Aorta (tissue), 5 donors: ENCODE measurements at regions not wholly inside any gene's neighbourhood (a gene's known extent, or its start where the extent isn't known, plus 50 kb on each side); places are given as distances from the start of the nearest gene placed in this dataset.
"Not testable (repeated sequence)": the region's sequence is repeated elsewhere in the genome, so short reads cannot be mapped to it uniquely, and the experiment has no call there.

Experiments
- ATAC-seq: fragments of 200-7000 bp; cut with Tn5 transposase; one replicate; pipeline ENCODE4 v1.9.1; 2022; ENCODE audit warnings: moderate library complexity; ENCODE audit not compliant: low FRiP score
- DNase-seq, 2 donors: peaks; one replicate each; pipeline ENCODE4 v3.0.0-alpha.2; 2020
- H3K27ac ChIP-seq, 2 donors: one replicate each; pipeline ENCODE4 v1.5.1; 2013; ENCODE audit warnings: low read length in 2 of 2, mild to moderate bottlenecking in 2 of 2, moderate library complexity in 2 of 2, control low read depth in 1 of 2, inconsistent platforms in 1 of 2, low read depth in 1 of 2
- H3K27me3 ChIP-seq, 2 donors: one replicate each; pipeline ENCODE4 v1.6.1; 2013; ENCODE audit warnings: control low read depth in 1 of 2, low read length in 1 of 2, mild to moderate bottlenecking in 1 of 2, moderate library complexity in 1 of 2; ENCODE audit not compliant: insufficient read depth in 2 of 2, control insufficient read depth in 1 of 2
- H3K36me3 ChIP-seq, 2 donors: one replicate each; pipeline ENCODE4 v1.6.1; 2013; ENCODE audit warnings: control low read depth in 1 of 2, low read length in 1 of 2, mild to moderate bottlenecking in 1 of 2; ENCODE audit not compliant: insufficient read depth in 2 of 2, control insufficient read depth in 1 of 2
- H3K4me1 ChIP-seq, 2 donors: one replicate each; pipeline ENCODE4 v1.6.1; 2013; ENCODE audit warnings: low read length in 2 of 2, control low read depth in 1 of 2, mild to moderate bottlenecking in 1 of 2, moderate library complexity in 1 of 2; ENCODE audit not compliant: insufficient read depth in 2 of 2, control insufficient read depth in 1 of 2
- H3K4me3 ChIP-seq, 2 donors: one replicate each; pipeline ENCODE4 v1.5.1; 2013; ENCODE audit warnings: low read length in 2 of 2, control low read depth in 1 of 2, mild to moderate bottlenecking in 1 of 2
- H3K9me3 ChIP-seq: one replicate; pipeline ENCODE4 v1.6.1; 2013; ENCODE audit warnings: mild to moderate bottlenecking, low read length; ENCODE audit not compliant: control insufficient read depth
- WGBS, 2 donors: extraction: QIAGEN DNeasy Blood & Tissue Kit; methylation state at CpG; one replicate each; pipeline ENCODE4 v1.1.7; 2013; 5-methylcytosine and 5-hydroxymethylcytosine counted together
- intact Hi-C, 2 donors: fragments of 100-400 bp; cut with DNase I; formaldehyde crosslinking; loops; one replicate each; pipeline versions ENCODE4 v1.14.2 to v1.15.0; 2022
- donor health status: healthy with polysubstance abuse.
- donor health status: Bipolar disorder and iron deficiency.
- donor health status: DM: no; HTN: no; CAD: no.
- donor health status: DM: no; HTN: no; CAD: no.
- donor health status: DM: yes; HTN: yes; CAD: no.

DNA sequence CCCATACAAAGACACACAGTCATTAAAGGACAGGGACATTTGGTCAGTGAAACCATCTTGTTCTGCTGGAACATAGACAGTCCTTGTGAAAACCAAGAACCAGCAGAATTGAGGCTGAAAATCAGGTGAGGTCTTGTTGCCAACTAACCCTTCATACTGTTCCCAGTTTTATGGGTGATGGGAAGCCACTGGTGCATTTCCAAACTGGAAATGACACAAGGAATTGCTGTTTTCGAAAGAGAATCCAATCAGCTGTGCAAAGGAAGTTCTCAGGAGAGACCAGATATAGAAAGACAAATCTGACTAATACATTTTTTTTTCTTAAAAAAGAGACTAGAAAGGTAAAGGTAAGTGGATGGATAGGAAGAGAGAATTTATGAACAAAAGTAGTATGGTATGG lies 948.2 kb downstream of the TSN start:
- WGBS, 2 donors, result 80% methylated on average over 1 of the region's 1 CpG
- Histone ChIP-seq H3K4me1 (no peaks in the 10 kb centered on the region), H3K36me3 (no peaks in the 10 kb centered on the region), H3K27ac (no peak overlapping the region), H3K9me3 (peaks cover 1% of the 10 kb centered on the region), H3K27me3 (no peaks in the 10 kb centered on the region), H3K4me3 (no peak overlapping the region)
- intact Hi-C loops, result no loop called here
- ATAC-seq, result no peak
- no peak for DNase-seq

DNA sequence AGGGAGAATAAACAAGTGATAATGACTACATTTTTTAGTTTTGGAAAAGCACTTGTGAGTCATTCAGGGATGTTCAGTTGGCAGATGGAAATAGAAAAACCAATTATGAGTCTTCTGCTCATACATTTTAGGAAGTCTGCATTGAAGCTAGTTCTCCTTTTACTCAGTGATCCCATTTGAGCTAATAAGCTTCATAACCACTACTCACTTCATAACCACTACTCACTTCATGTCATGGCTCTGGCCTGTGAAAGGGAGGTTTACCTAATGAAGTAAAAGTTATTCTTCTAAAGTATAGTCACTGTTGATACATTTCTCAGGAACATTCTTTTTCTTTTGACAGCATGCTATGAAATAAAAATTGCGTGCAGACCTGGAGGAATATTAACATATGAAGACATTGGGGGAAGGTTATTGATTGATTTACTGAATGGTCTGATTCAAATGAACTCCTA lies 948.7 kb downstream of the TSN start:
- no peaks in the 10 kb centered on the region for H3K36me3 ChIP-seq
- no peak overlapping the region for H3K27ac ChIP-seq
- WGBS, 2 donors, result 61 to 69% methylated on average over 1 of the region's 1 CpG
- DNase-seq, result no peak
- no peaks in the 10 kb centered on the region for H3K27me3 ChIP-seq
- intact Hi-C loops, result no loop called here
- H3K4me3 ChIP-seq, result no peak overlapping the region
- peaks cover 1% of the 10 kb centered on the region for H3K9me3 ChIP-seq
- H3K4me1 ChIP-seq, result no peaks in the 10 kb centered on the region
- ATAC-seq, result no peak

DNA sequence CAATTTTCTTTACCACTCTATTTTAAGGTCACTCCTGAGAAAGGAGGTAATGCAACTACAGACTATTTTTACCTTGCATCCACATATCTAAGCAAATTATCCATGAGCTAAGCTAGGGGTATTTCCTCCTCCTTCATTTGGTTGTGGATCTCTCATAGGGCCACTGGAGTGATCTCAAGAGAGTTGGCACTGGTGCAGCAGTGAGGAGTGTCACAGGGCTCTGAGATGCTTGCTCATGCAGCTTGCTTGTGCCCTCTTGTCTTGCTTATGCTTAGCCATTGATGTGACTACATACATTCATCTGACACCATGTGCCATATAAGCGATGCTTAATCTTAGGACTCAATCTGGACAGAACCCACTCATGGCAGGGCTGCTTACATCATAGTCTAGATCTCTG lies 950.3 kb downstream of the TSN start:
- peaks cover 1% of the 10 kb centered on the region for H3K9me3 ChIP-seq
- no peaks in the 10 kb centered on the region for H3K4me1 ChIP-seq
- ATAC-seq, result no peak
- no peak for DNase-seq
- WGBS, 2 donors, result 89 to 91% methylated on average over 1 of the region's 1 CpG
- intact Hi-C loops, result no loop called here
- no peaks in the 10 kb centered on the region for H3K36me3 ChIP-seq
- no peak overlapping the region for H3K27ac ChIP-seq
- H3K27me3 ChIP-seq, result no peaks in the 10 kb centered on the region
- no peak overlapping the region for H3K4me3 ChIP-seq

DNA sequence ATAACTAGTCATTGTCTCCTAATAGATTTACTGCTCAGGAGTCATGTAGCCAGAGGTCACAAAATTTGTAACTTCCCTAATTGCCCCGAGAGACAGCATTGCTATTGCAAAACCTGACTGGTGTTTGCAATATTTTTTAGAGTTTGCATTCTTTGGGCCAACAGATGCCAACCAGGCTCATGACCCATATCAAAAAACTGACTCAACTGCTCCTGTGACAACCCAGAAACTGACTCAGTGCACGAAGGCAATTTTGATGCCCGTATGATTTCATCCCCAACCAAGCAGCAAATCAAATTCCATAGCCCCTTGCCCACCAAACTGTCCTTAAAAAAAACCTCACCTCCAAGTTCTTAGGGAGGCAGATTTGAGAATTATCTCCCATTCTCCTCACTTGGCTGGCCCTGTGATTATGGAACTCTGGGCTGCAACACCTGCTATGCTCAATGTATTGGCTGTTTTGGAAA lies 951.3 kb downstream of the TSN start:
- H3K4me3 ChIP-seq, result no peak overlapping the region
- intact Hi-C loops, result no loop called here
- ATAC-seq (no peak), DNase-seq (no peak)
- WGBS, 2 donors, result 46% methylated on average over 3 of the region's 3 CpGs
- peaks cover 1% of the 10 kb centered on the region for H3K9me3 ChIP-seq
- H3K36me3 ChIP-seq, result no peaks in the 10 kb centered on the region
- no peaks in the 10 kb centered on the region for H3K4me1 ChIP-seq
- no peaks in the 10 kb centered on the region for H3K27me3 ChIP-seq
- H3K27ac ChIP-seq, result no peak overlapping the region

DNA sequence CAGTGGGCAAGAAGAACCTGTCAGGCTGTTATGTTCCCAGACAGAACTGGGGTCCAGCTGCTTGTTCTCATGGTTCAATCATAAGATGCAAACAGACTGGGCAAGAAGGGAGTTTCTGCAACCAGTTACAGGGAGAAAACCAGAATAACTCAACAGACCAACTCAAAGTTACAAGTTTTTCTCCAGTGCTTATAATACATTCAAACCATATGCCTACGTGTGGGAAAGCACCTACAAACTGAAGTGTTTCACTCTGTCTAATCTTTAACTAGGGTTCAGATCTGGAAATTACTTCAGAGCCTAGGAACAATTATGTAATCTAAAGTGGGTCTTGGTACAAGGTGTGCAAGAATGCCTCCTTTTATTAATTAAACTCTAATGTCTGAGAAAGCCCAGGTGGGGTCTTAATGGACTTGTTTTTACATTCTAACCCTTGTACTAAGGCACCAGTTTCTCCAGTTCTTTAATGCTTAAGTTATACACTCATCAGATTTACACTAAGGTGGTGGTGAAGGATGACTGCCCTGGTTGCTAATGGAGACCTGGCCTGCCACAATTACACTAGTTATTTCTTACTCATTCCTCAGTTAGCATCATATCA lies 951.9 kb downstream of the TSN start:
- Histone ChIP-seq H3K4me3 (no peak overlapping the region), H3K27ac (no peak overlapping the region), H3K4me1 (no peaks in the 10 kb centered on the region), H3K36me3 (no peaks in the 10 kb centered on the region), H3K27me3 (no peaks in the 10 kb centered on the region), H3K9me3 (peaks cover 1% of the 10 kb centered on the region)
- no peak for ATAC-seq
- no peak for DNase-seq
- 59 to 71% methylated on average over 1 of the region's 1 CpG for WGBS, 2 donors
- intact Hi-C loops, result no loop called here

DNA sequence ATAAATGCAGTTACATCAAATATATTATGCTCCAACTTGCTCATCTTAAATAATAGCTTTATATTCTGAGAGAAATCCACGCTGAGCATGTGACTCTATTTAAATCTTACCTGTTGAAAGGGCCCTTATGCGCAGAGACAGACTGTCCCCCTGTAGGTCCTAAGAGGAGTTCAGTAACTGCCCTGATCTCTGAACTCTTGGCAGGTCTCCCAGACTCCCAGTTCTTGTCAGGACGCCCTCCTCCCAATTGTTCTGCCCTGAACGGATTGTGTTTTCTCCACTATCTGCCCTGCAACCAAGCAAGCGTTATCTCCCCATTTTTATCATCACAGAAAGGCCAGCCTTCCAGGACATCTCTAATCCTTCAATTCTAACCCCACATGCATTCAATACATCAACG lies 954.6 kb downstream of the TSN start:
- Histone ChIP-seq H3K27me3 (no peaks in the 10 kb centered on the region), H3K27ac (no peak overlapping the region), H3K4me3 (no peak overlapping the region), H3K36me3 (no peaks in the 10 kb centered on the region), H3K9me3 (peaks cover 1% of the 10 kb centered on the region), H3K4me1 (no peaks in the 10 kb centered on the region)
- no peak for ATAC-seq
- 76 to 82% methylated on average over 6 of the region's 6 CpGs for WGBS, 2 donors
- intact Hi-C loops, result no loop called here
- no peak for DNase-seq

DNA sequence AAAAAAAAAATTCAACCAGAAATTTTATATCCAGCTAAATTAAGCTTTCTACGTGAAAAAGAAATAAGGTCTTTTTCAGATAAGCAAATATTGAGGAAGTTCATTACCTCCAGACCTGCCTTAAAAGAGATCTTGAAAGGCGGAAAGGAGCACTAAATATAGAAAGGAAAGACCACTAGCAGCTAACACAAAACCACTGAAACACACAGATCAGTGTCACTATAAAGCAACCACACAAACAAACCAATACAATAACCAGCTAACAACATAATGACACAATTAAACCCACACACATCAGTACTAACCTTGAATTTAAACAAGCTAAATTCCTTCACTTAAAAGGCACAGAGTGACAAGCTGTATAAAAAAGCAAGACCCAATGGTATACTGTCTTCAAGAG lies 958.3 kb downstream of the TSN start:
- Histone ChIP-seq H3K36me3 (no peaks in the 10 kb centered on the region), H3K27ac (no peak overlapping the region), H3K4me1 (no peaks in the 10 kb centered on the region), H3K27me3 (peaks cover 0 to 2% of the 10 kb centered on the region in 2 donors), H3K4me3 (no peak overlapping the region), H3K9me3 (no peaks in the 10 kb centered on the region)
- WGBS, 2 donors, result 85 to 93% methylated on average over 2 of the region's 2 CpGs
- DNase-seq (no peak), ATAC-seq (no peak)
- intact Hi-C loops, result no loop called here

DNA sequence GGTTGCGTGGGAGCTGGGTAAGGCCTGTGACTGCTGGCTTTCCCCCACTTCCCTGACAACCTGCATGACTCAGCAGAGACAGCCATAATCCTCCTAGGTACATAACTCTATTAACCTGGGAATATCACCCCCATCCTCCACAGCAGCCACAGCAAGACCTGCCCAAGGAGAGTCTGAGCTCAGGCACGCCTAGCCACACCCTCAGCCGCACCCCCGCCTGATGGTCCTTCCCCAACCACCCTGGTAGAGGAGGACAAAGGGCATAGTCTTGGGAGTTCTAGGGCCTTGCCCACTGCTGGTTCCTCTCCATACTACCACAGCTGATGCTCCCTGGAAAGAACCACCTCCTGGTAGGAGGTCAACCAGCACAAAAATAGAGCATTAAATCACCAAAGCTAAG lies 965.4 kb downstream of the TSN start:
- H3K9me3 ChIP-seq, H3K36me3 ChIP-seq, intact Hi-C loops, H3K4me3 ChIP-seq, H3K27ac ChIP-seq, H3K4me1 ChIP-seq, ATAC-seq, DNase-seq, H3K27me3 ChIP-seq: not testable (repeated sequence)
- WGBS, 2 donors, result 95 to 98% methylated on average over 4 of the region's 4 CpGs

DNA sequence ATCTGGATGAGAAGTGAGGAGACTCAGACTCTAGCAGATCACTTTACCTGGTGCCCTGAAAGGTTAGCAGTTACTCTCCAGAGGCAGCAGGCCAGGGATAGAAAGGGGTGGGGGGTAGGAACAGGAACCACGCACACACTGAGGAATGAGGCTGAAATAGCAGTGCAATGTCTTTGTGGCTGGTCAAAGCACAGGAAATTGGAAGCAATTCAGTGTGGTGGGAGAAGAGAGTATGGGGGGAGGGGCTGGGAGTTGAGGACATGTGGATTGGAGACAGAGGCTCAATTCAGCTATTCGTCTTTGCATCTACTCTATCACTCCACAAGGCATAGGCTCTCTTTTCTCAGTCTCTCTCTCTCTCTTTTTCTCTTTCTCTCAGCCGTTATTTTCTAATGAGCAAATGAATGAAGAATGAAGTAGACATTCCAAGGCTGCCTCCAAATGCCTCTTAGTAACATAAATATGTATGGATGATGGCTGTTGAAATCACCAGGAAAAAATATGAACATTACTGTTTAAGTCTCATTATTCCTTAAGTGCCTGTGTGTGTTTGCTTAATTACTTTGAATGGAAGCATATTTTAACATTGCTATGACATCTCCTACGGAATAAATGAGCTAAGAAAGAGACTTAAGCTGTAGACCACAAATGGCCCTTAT lies 979.4 kb downstream of the TSN start:
- no peaks in the 10 kb centered on the region for H3K36me3 ChIP-seq
- DNase-seq, result no peak
- no peaks in the 10 kb centered on the region for H3K9me3 ChIP-seq
- H3K4me1 ChIP-seq, result no peaks in the 10 kb centered on the region
- no peaks in the 10 kb centered on the region for H3K27me3 ChIP-seq
- no peak overlapping the region for H3K4me3 ChIP-seq
- intact Hi-C loops, result no loop called here
- no peak overlapping the region for H3K27ac ChIP-seq
- WGBS, 2 donors, result 24 to 29% methylated on average over 4 of the region's 4 CpGs
- ATAC-seq, result no peak
